ENCODE measurements at regions not wholly inside any gene's neighbourhood (a gene's known extent, or its start where the extent isn't known, plus 50 kb on each side); places are given as distances from the start of the nearest gene placed in this dataset.

DNA sequence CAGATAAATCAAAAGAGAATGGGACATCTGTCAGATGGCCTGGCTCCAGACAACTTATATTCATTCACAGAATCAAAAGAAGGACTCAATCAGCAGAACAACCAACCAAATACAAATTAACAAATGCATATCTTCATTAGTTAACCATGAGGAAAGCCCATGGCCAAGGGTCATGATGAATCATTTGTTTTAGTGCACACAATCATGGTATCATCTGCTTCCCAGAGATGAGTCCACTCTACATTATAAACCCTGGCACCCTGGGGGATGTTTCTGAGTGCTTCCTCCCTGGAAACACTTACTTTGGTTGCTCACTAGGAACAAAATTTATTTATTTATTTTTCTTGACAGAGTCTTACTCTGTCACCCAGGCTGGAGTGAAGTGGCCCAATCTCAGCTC, 453.3 kb upstream of the HS3ST1 start:
- TF ChIP-seq, protein P1, sequence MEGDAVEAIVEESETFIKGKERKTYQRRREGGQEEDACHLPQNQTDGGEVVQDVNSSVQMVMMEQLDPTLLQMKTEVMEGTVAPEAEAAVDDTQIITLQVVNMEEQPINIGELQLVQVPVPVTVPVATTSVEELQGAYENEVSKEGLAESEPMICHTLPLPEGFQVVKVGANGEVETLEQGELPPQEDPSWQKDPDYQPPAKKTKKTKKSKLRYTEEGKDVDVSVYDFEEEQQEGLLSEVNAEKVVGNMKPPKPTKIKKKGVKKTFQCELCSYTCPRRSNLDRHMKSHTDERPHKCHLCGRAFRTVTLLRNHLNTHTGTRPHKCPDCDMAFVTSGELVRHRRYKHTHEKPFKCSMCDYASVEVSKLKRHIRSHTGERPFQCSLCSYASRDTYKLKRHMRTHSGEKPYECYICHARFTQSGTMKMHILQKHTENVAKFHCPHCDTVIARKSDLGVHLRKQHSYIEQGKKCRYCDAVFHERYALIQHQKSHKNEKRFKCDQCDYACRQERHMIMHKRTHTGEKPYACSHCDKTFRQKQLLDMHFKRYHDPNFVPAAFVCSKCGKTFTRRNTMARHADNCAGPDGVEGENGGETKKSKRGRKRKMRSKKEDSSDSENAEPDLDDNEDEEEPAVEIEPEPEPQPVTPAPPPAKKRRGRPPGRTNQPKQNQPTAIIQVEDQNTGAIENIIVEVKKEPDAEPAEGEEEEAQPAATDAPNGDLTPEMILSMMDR (IDR thresholded peaks at IDR 0.05 in 8 of 11, conservative IDR thresholded peaks at IDR 0.05 in 3 of 11), result no peak
- TF ChIP-seq POLR2AphosphoS5 (IDR thresholded peaks at IDR 0.05), result no peak
